HuH-7 (cell line): ENCODE measurements at regions not wholly inside any gene's neighbourhood (a gene's known extent, or its start where the extent isn't known, plus 50 kb on each side); places are given as distances from the start of the nearest gene placed in this dataset.
A peak's percentile ranks its signal among the peaks of the same experiment; 100 is the strongest.
"Not testable (repeated sequence)": the region's sequence is repeated elsewhere in the genome, so short reads cannot be mapped to it uniquely, and the experiment has no call there.

Source experiments
- DNase-seq: peaks from one replicate; pipeline ENCODE4 v3.0.0; 2011; ENCODE audit warnings: low spot score

GRCh38 chr15:46960581-46960980 is 756.7 kb upstream of the SEMA6D start:
- no peak for DNase-seq

GRCh38 chr15:46961795-46962194 is 755.5 kb upstream of the SEMA6D start:
- DNase-seq, result no peak

- DNase-seq, result not testable (repeated sequence)
Measured at GRCh38 chr15:46988055-46988454, 729.2 kb upstream of the SEMA6D start.

GRCh38 chr15:46996359-46996758 is 720.9 kb upstream of the SEMA6D start:
- no peak for DNase-seq

- no peak for DNase-seq
Measured at GRCh38 chr15:46997501-46997900, 719.8 kb upstream of the SEMA6D start.

- no peak for DNase-seq
Measured at GRCh38 chr15:47003568-47003967, 713.7 kb upstream of the SEMA6D start.

GRCh38 chr15:47013446-47013845 is 703.9 kb upstream of the SEMA6D start:
- DNase-seq, result no peak

GRCh38 chr15:47027322-47027946 is 689.9 kb upstream of the SEMA6D start:
- DNase-seq, result no peak

- DNase-seq, result no peak
Measured at GRCh38 chr15:47035475-47036406, 681.6 kb upstream of the SEMA6D start.

GRCh38 chr15:47037003-47037402 is 680.3 kb upstream of the SEMA6D start:
- no peak for DNase-seq

- DNase-seq, result no peak
Measured at GRCh38 chr15:47039225-47039624, 678.1 kb upstream of the SEMA6D start.

GRCh38 chr15:47041301-47041700 is 676.0 kb upstream of the SEMA6D start:
- DNase-seq, result no peak

- DNase-seq, result not testable (repeated sequence)
Measured at GRCh38 chr15:47047981-47048380, 669.3 kb upstream of the SEMA6D start.

GRCh38 chr15:47066392-47066791 is 650.9 kb upstream of the SEMA6D start:
- DNase-seq, result no peak

- not testable (repeated sequence) for DNase-seq
Measured at GRCh38 chr15:47077846-47078245, 639.5 kb upstream of the SEMA6D start.

GRCh38 chr15:47095833-47096232 is 621.5 kb upstream of the SEMA6D start:
- no peak for DNase-seq

GRCh38 chr15:47098526-47098925 is 618.8 kb upstream of the SEMA6D start:
- DNase-seq, result not testable (repeated sequence)

GRCh38 chr15:47099801-47100200 is 617.5 kb upstream of the SEMA6D start:
- DNase-seq, result not testable (repeated sequence)

- DNase-seq, result not testable (repeated sequence)
Measured at GRCh38 chr15:47108800-47109199, 608.5 kb upstream of the SEMA6D start.

GRCh38 chr15:47116698-47117097 is 600.6 kb upstream of the SEMA6D start:
- DNase-seq, result no peak

GRCh38 chr15:47119349-47119748 is 598.0 kb upstream of the SEMA6D start:
- no peak for DNase-seq

- DNase-seq, result no peak
Measured at GRCh38 chr15:47124430-47125102, 592.7 kb upstream of the SEMA6D start.

- peak; percentile 8 for DNase-seq
Measured at GRCh38 chr15:47129033-47129432, 588.3 kb upstream of the SEMA6D start.
